HepG2 (cell line): ENCODE measurements at regions not wholly inside any gene's neighbourhood (a gene's known extent, or its start where the extent isn't known, plus 50 kb on each side); places are given as distances from the start of the nearest gene placed in this dataset.

Source experiments
- BCLAF1 ChIP-seq: fragments of 450-650 bp; IDR thresholded peaks from 2 replicates; pipeline ENCODE4 v1.6.1; 2017; ENCODE audit warnings: mild to moderate bottlenecking
- DMTF1 ChIP-seq: sonication (generic); formaldehyde crosslinking; IDR thresholded peaks from 2 replicates; pipeline ENCODE4 v1.4.0; 2020; ENCODE audit warnings: mild to moderate bottlenecking, missing genetic modification reagents
- EP300 ChIP-seq, 3 experiments: sonication (generic) in 1 of 3; formaldehyde crosslinking in 1 of 3; IDR thresholded peaks; 2 replicates each; pipeline versions ENCODE4 v1.5.1 to v1.6.1; 2011 to 2020; ENCODE audit warnings: low read depth in 2 of 3, low read length in 2 of 3, borderline replicate concordance in 1 of 3, improper control_type of control experiment in 1 of 3, mild to moderate bottlenecking in 1 of 3, missing genetic modification reagents in 1 of 3, moderate library complexity in 1 of 3
- GATAD1 ChIP-seq: IDR thresholded peaks from 2 replicates; pipeline ENCODE4 v1.6.1; 2016; ENCODE audit warnings: missing genetic modification reagents, missing compliant biosample characterization
- HHEX ChIP-seq: IDR thresholded peaks from 2 replicates; pipeline ENCODE4 v1.6.1; 2016; ENCODE audit warnings: control low read depth
- KDM4B ChIP-seq: sonication (generic); formaldehyde crosslinking; IDR thresholded peaks from 2 replicates; pipeline ENCODE4 v1.4.0; 2020; ENCODE audit warnings: missing genetic modification reagents
- ZNF260 ChIP-seq: sonication (generic); formaldehyde crosslinking; IDR thresholded peaks from 2 replicates; pipeline ENCODE4 v1.4.0; 2020; ENCODE audit warnings: missing genetic modification reagents, low read depth, mild to moderate bottlenecking, borderline replicate concordance
- ZXDC ChIP-seq: sonication (generic); formaldehyde crosslinking; IDR thresholded peaks from 2 replicates; pipeline ENCODE4 v1.5.0; 2020; ENCODE audit warnings: mild to moderate bottlenecking, missing genetic modification reagents
- TF ChIP-seq, protein P1 (sequence below): sonication (generic); formaldehyde crosslinking; IDR thresholded peaks from 2 replicates; pipeline ENCODE4 v1.5.1; 2020; ENCODE audit warnings: mild to moderate bottlenecking, missing genetic modification reagents, moderate library complexity
- TF ChIP-seq, protein P2 (sequence below): IDR thresholded peaks from 2 replicates; pipeline ENCODE4 v1.6.1; 2016; ENCODE audit warnings: missing biosample characterization, missing genetic modification reagents, low read depth

- TF ChIP-seq, protein P1, sequence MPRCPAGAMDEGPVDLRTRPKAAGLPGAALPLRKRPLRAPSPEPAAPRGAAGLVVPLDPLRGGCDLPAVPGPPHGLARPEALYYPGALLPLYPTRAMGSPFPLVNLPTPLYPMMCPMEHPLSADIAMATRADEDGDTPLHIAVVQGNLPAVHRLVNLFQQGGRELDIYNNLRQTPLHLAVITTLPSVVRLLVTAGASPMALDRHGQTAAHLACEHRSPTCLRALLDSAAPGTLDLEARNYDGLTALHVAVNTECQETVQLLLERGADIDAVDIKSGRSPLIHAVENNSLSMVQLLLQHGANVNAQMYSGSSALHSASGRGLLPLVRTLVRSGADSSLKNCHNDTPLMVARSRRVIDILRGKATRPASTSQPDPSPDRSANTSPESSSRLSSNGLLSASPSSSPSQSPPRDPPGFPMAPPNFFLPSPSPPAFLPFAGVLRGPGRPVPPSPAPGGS = no peak
- TF ChIP-seq KDM4B (no peak), BCLAF1 (no peak), GATAD1 (CRISPR knock-in tag) (no peak), EP300 (IDR thresholded peaks at IDR 0.05; ENCODE audit: low read depth in 2 of 2, low read length in 2 of 2) (no peak), EP300 (CRISPR knock-in tag; IDR thresholded peaks at IDR 0.05; ENCODE audit: borderline replicate concordance) (no peak), HHEX (CRISPR knock-in tag) (no peak), ZXDC (CRISPR knock-in tag) (no peak), DMTF1 (CRISPR knock-in tag) (no peak), ZNF260 (CRISPR knock-in tag) (no peak)
- TF ChIP-seq, protein P2, sequence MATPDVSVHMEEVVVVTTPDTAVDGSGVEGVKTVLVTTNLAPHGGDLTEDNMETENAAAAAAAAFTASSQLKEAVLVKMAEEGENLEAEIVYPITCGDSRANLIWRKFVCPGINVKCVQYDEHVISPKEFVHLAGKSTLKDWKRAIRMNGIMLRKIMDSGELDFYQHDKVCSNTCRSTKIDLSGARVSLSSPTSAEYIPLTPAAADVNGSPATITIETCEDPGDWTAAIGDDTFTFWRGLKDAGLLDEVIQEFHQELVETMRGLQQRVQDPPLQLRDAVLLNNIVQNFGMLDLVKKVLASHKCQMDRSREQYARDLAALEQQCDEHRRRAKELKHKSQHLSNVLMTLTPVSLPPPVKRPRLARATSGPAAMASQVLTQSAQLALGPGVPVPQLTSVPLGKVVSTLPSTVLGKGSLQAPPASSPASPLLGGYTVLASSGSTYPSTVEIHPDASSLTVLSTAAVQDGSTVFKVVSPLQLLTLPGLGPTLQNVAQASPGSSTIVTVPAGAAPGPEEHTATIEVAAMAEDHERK (CRISPR knock-in tag) = no peak
Observed at GRCh38 chr7:63071920-63072319, 926.7 kb upstream of the ZNF722 start (continued).
